ENCODE measurements at regions not wholly inside any gene's neighbourhood (a gene's known extent, or its start where the extent isn't known, plus 50 kb on each side); places are given as distances from the start of the nearest gene placed in this dataset.

- Histone ChIP-seq H3K4me1 (ENCODE audit: control insufficient read depth in 5 of 5, insufficient read depth in 5 of 5, low read length in 5 of 5) (no peaks in the 10 kb centered on the region), H3K27me3 (ENCODE audit: control insufficient read depth in 3 of 3, insufficient read depth in 3 of 3, low read length in 2 of 3) (no peaks in the 10 kb centered on the region), H3K36me3 (ENCODE audit: control insufficient read depth in 4 of 4, insufficient read depth in 4 of 4, low read length in 4 of 4) (no peaks in the 10 kb centered on the region), H3K27ac (ENCODE audit: low read depth in 1 of 2, low read length in 1 of 2) (no peak overlapping the region), H3K9me3 (ENCODE audit: control insufficient read depth in 4 of 4, insufficient read depth in 3 of 4, low read length in 3 of 4) (peaks cover 0 to 2% (median 0%) of the 10 kb centered on the region in 4 donors), H3K9ac (ENCODE audit: insufficient read depth in 1 of 2, low read length in 2 of 2) (no peak overlapping the region), H3K4me3 (no peak overlapping the region)
- no peak for TF ChIP-seq CTCF (IDR thresholded peaks at IDR 0.05; ENCODE audit: control extremely low read depth, extremely low read depth)
- DNase-seq (no peak), ATAC-seq (ENCODE audit: insufficient read depth, low FRiP score) (no peak)
- WGBS, 2 donors = 90 to 92% methylated on average over 1 of the region's 1 CpG
These were observed 217.9 kb upstream of the DCBLD2 start for GRCh38 chr3:99119385-99119784.

GRCh38 chr3:99118381-99118780 is 216.9 kb upstream of the DCBLD2 start:
- ATAC-seq (ENCODE audit: insufficient read depth, low FRiP score) (no peak), DNase-seq (no peak)
- H3K9me3 ChIP-seq (ENCODE audit: control insufficient read depth in 4 of 4, insufficient read depth in 3 of 4, low read length in 3 of 4) = peaks cover 0 to 2% (median under 1%) of the 10 kb centered on the region in 4 donors
- no peak for TF ChIP-seq CTCF (IDR thresholded peaks at IDR 0.05; ENCODE audit: control extremely low read depth, extremely low read depth)
- no peaks in the 10 kb centered on the region for H3K36me3 ChIP-seq (ENCODE audit: control insufficient read depth in 4 of 4, insufficient read depth in 4 of 4, low read length in 4 of 4)
- no peak overlapping the region for H3K27ac ChIP-seq (ENCODE audit: low read depth in 1 of 2, low read length in 1 of 2)
- no peak overlapping the region for H3K4me3 ChIP-seq
- H3K9ac ChIP-seq (ENCODE audit: insufficient read depth in 1 of 2, low read length in 2 of 2) = no peak overlapping the region
- 28 to 31% methylated on average over 1 of the region's 1 CpG for WGBS, 2 donors
- H3K4me1 ChIP-seq (ENCODE audit: control insufficient read depth in 5 of 5, insufficient read depth in 5 of 5, low read length in 5 of 5) = no peaks in the 10 kb centered on the region
- no peaks in the 10 kb centered on the region for H3K27me3 ChIP-seq (ENCODE audit: control insufficient read depth in 3 of 3, insufficient read depth in 3 of 3, low read length in 2 of 3)

GRCh38 chr3:99114565-99115291 is 213.2 kb upstream of the DCBLD2 start:
- DNase-seq (peak; percentile 2 to 12 (median 8)), ATAC-seq (ENCODE audit: insufficient read depth, low FRiP score) (no peak)
- Histone ChIP-seq H3K27ac (ENCODE audit: low read depth in 1 of 2, low read length in 1 of 2) (no peak overlapping the region), H3K4me3 (no peak overlapping the region), H3K36me3 (ENCODE audit: control insufficient read depth in 4 of 4, insufficient read depth in 4 of 4, low read length in 4 of 4) (no peaks in the 10 kb centered on the region), H3K27me3 (ENCODE audit: control insufficient read depth in 3 of 3, insufficient read depth in 3 of 3, low read length in 2 of 3) (no peaks in the 10 kb centered on the region), H3K4me1 (ENCODE audit: control insufficient read depth in 5 of 5, insufficient read depth in 5 of 5, low read length in 5 of 5) (no peaks in the 10 kb centered on the region), H3K9ac (ENCODE audit: insufficient read depth in 1 of 2, low read length in 2 of 2) (no peak overlapping the region), H3K9me3 (ENCODE audit: control insufficient read depth in 4 of 4, insufficient read depth in 3 of 4, low read length in 3 of 4) (peaks cover 0 to 2% (median under 1%) of the 10 kb centered on the region in 4 donors)
- TF ChIP-seq CTCF (IDR thresholded peaks at IDR 0.05; ENCODE audit: control extremely low read depth, extremely low read depth) = no peak
- WGBS, 2 donors = 88% methylated on average over 9 of the region's 9 CpGs

All from lung (tissue), 11 donors.